GM21360 (cell line): ENCODE measurements at regions not wholly inside any gene's neighbourhood (a gene's known extent, or its start where the extent isn't known, plus 50 kb on each side); places are given as distances from the start of the nearest gene placed in this dataset.
A peak's percentile ranks its signal among the peaks of the same experiment; 100 is the strongest.
"Not testable (repeated sequence)": the region's sequence is repeated elsewhere in the genome, so short reads cannot be mapped to it uniquely, and the experiment has no call there.

Source experiments
- ATAC-seq: cut with Tn5 transposase; IDR thresholded peaks from one replicate; pipeline ENCODE4 v1.9.1; 2021; ENCODE audit warnings: mild to moderate bottlenecking, moderate library complexity; ENCODE audit not compliant: unreplicated experiment

DNA sequence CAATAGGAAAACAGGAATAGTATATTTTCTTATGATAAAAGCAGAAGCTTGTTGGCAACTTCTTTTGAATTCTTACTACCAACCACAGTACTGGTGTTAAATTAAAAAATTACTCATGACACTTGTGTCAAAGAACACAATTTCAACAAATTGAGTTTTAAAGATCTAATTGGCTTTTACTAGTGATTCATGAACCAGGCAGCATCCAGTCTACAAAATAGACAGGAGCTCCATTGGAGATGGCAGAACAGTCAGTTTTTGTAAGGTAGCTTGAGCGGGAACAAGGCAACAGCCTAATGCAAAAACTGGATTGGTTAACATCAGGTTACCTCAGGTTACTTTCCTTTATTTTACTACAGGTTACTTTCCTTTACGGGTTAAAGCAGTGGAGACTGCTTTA is 181.3 kb upstream of the THBS1 start:
- ATAC-seq = no peak

DNA sequence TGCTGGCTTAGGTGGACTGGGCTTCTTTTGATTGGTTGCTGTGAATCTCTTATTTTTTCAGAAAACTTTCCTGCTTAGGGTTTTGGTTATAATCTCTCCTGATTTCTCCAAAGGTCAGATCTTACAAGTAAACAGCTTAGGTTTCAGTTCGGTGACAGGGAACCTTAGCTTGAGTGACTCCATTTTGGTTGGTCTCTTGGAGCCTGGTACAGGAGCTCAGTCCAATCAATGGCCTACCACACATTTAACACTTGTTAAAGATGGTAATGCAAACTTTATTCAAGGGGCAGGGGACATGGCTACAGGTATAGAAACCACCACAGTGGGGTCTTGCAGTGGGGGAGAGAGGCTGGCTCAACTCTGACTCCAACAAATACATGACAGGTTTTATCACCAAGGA is 180.9 kb upstream of the THBS1 start:
- ATAC-seq = no peak

DNA sequence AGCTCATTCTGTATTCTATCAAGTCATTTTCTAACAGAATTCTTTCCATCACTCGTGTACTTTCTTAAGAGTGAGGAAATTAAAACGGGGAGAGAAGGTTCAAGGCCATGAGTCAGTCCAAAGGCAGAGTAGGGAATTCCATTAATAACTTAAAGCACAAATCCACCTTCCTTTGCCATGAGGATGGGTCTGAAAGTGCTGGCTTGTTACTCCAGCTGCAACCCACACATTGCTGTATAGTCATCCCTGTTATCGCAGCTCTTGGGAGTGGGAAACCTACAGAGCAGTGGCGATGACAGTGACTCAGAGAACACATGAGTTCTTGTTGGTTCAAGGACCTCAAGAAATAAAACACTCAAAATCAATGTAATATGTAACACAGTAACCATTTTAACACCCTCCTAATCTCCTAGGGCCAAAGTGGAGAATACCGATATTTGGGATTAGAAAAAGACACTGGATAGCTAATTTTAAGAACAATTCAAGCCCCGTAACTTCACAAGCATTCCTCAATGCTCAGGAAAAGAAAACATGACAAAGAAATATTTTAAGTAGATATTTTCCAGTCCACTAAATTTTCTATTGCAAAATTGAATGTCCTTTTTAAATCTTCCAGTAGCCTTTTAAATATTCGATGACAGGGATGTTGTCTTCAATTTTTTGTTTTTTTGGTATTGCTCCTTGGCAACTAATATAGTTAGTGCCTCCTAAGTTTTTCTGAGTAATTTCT is 179.9 kb upstream of the THBS1 start:
- no peak for ATAC-seq

DNA sequence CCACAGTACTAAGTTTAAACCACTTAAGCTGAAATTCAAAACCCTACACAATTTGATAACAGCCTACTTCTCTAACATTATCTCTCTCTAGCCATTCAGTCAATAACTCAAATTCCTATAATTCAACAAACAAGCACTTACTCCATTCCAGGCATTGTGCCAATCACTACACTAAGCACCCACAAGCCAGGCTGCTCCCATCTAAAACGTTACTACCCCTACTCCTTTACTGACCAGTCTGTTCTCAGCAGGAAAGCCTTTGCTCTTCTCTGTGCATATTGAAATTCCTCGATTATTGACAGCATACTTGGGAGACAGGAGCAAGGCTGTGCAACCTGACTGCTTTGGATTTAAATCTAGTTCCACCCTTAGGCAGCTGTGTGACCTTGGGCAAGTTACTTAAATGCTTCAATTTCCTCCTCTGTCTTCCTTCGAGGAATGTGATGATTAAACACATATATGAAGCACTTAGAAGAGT is 177.2 kb upstream of the THBS1 start:
- ATAC-seq = no peak

DNA sequence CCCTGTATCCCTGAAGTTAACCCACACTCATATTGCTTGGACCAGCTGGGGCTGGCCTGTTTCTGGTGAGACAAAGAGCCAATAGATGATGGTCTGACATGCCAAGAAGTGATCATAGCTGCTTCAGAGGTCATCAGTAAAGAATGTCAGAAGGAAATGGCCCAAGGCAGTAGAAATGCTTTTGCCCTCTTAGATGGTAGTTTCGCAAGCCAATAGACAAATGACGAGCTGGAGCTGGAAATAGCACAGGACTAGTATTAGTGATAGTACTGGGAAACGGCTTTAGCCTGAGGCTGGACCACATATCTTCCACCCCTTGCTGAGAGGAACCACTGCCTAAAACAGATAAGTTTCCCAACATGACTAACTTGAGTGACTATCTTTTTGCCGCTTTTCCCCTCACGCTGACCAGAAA is 176.1 kb upstream of the THBS1 start:
- ATAC-seq = no peak

DNA sequence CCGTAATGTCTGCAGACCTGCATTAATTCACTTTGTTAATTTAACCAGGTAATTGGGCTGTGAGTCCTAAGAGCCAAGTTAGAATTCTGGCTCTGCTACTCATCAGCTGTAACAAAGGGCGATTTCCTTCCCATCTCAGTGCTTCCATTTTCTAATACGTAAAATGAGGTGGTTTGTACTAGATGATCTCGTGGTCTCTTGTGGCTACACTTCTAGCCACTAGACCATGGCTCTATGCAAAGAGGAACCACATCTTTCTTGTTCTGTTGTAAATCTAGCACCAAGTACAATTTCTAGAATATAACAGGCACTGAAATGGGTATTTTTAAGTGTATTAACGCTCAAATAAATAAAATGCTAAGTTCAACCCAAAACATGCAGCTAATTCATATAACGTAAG is 174.4 kb upstream of the THBS1 start:
- ATAC-seq = peak; percentile 78

DNA sequence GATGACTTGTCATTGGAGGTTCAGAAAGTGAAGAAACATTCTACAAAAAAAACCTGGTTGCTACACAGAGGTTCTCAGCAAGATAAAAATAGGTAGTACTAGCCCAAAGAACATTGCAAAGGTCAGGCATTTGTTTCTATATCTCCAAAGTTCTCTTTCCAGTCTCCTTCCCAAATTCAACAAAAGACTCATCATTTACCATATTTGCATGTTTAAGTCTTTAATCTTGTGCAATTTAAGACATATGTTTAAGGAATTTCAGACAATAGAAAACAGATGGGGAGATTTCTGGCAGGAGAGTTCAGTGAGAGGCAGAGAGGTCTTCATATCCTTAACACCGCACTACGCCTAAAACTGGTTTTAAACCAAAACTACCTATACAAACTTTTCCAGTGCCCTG is 173.8 kb upstream of the THBS1 start:
- ATAC-seq = no peak

DNA sequence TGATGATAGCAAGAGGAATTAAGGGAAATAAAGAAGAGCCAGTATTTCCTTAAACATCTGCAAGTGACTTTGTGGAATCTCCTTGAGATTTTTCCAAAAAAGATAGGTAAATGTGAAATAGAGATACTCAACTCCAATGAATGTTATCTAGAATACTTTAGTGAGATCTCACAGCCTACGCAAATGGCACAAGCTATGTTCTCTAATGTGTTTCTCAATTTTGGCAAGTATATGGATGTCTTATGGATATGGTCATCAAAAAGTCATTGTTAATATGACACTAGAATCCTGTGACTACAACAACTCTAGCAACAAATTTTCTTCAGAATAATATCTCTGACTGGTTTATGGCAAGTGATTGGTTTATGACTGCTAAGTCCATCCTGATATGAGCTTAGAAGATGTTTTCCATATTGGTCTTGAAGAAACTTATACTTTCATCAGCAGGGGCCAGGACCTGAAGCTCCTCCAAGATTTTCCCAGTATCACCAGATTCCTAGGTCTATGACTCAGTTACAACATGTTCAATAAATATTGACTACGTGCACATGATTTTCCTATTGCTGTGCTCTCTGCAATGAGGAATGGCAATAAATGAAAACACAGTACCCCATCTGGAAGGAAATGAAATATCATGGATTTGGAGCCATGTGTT is 170.9 kb upstream of the THBS1 start:
- no peak for ATAC-seq

DNA sequence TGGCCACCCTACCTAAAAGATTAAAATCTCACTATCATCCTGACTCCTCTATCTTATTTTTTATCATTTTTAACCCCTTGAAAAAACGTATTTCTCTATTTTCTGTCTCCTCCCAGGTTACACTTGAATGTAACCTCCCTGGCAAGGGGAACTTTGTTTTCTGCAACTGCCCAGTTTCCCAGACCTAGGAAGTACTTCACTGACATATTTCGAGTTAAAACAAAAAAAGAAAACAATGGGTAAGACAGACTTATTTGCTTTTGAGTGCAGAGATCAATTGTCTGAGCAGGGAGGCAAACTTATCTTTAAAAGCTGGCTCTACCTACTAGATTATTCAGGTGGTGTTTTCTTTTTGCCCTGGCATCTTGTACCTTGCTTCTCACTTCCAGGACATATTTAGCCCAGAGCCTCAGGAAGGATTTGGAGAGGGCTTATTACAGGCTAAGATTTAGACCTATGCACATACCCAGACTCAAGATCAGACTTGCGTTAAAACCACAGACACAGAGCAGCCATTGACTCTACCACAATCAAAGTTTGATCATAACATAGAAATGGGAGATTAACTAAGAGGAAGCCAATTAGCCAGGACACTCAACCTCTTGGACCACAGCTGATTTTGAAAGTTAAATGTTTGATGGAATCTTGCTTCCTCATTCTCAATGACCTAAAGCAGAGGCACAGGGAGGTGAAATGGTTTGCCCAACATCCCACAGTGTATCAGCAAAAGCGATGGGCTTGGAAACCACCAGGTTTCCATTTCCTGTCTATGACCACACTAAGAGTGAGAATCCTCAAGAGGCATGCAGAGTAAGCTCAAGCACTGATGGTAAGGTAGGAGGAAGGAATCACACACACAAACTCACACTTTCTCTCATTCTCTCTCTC is 169.5 kb upstream of the THBS1 start:
- ATAC-seq = peak; percentile 92

DNA sequence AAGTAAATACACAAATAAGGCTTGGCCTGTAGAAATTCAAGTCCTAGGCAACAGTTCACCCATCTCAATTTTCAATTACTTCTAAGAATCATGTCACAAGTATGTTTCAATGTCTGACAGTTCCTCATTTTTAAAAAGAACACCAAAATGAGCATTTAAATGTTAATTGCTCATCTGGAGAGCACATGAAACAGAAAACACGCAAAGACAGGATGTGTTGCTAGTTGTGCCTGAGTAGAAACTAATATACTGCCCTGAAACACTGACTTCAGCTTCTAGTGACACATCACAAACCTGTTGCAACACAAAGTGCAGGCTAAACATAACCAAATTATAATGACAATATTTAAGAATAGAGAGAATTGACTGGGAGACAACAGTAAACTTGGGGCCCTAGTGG is 167.3 kb upstream of the THBS1 start:
- ATAC-seq = peak; percentile 68

DNA sequence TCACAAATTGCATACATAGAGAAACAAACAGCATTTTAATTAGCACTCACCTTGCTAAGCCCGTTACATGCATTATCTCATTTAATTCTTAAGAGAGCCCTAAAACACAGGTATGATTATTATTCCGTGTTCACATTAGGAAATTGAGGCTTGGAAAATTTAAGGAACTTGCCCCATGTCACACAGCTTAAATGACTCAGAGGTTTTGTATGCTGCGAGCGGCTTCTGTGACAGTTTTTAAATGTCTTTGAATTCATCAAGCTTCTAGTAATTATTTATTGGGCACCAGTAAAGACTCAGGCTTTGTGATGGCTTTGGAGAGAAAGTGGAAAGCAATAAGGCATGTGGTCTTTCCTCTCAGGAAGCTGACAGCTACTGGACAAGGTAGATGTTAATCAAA is 166.7 kb upstream of the THBS1 start:
- ATAC-seq = no peak

DNA sequence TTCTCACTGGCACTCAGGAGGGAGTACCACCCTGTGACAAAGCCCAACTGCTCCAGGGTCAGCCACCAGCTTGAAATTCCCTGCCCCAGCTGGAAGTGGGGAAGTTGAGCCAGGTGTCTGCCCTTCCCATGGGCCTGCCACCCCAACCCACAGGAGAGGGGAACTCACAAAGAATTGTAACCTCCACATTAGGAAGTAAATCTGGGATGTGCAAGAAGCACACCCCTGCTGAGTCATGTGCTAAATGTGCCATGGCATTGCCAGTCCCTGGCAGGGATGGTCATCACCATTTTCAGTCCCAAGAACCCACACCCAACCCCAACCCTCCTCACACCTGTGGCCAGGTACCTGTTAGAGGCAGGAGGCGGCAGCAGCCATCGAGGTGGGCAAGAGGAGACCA is 165.2 kb upstream of the THBS1 start:
- no peak for ATAC-seq

DNA sequence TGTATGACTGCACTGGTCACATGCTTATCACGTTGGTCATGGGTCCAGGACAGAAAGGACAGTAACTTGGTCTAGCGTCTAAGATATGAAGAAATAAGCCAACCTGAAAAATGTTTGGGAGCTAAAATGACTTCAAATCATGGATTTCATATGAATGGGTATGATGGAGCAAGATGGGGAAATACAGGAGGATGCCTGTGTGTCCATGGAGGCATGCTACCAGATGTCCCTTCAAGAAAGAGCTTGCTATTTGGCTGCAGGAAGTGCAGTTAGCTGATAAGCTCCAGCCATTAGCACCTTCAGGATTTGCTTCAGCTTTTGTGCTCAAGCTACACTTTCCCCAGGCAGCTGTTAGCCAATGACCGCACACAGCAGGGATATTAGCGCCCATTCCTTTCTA is 164.6 kb upstream of the THBS1 start:
- no peak for ATAC-seq

DNA sequence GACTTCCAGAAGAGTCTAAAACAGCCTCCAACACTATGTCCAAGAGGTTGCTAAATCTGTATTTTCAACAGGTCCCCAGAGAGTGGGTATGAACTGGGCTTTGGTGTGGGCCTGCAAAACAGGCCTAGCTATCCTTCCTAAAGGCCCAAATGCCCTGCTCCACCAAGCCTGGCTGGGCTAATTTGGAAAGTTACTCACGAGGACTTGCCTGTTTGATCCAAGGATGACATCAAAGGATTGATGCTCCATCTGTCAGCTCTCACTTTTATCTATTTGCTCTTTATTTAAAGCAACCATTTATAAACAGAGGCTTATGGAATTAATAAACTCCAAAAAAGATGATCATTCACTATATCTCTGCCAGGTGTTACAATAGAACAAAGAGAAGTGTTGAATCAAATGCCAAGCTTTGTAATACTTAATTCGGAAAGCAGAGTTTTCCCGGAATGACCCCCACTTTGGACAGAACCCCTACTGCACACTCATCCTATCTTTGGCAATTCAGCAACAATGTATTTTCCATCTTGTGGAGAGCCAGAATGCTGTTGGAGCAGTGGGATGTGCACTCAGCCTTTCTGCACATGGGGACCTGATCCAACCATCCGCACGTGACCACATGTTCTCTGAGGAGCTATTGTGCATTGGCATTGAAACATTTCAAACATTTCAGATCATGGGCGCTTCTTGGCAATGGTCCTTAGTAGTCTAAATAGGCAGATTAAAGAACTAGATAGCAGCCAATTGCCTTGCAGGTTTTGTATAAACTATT is 163.3 kb upstream of the THBS1 start:
- no peak for ATAC-seq

DNA sequence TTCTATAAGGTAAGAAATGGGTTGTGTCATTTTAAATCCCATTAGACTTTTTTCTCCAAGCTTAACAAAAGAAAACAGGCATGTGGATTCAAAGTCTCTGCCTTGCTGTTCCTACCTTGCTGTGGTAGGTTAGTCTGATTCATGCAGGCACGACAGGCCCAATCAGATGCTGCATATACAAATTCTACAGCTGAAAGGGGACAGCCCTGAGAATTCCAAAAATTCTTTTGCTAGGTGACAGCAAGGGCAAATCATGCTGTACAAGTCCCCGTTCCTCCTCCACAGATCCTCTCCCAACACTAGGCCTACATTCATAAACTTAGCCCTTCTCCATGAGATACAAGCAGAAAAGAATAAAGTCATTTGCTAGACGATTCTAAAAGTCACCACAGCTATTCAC is 161.2 kb upstream of the THBS1 start:
- ATAC-seq = no peak

DNA sequence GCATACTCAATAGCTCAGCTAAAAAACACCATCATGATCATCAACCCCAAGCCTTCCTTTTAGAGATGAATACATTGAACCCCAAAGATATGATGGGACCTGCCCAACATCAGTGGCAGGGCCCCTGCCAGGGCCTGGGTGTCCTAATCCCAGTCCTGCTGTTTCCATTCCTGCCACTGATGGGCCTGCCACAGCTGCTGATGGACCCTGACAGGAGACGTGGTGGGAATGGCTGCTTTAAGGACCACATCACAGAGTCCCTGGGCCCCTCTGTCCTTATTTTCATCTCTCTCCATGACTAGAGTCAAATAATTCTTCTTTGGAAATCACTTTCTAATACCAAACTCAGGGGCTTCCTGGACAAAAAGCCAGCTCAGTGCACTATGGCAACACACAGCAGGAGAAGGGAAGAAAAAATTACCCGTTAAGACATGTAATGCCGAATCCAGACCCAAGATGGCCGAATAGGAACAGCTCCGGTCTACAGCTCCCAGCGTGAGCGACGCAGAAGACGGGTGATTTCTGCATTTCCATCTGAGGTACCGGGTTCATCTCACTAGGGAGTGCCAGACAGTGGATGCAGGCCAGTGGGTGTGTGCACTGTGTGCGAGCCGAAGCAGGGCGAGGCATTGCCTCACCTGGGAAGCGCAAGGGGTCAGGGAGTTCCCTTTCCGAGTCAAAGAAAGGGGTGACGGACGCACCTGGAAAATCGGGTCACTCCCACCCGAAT is 160.6 kb upstream of the THBS1 start:
- ATAC-seq = not testable (repeated sequence)

DNA sequence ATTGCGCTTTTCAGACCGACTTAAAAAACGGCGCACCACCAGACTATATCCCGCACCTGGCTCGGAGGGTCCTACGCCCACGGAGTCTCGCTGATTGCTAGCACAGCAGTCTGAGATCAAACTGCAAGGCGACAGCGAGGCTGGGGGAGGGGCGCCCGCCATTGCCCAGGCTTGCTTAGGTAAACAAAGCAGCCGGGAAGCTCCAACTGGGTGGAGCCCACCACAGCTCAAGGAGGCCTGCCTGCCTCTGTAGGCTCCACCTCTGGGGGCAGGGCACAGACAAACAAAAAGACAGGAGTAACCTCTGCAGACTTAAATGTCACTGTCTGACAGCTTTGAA is 160.1 kb upstream of the THBS1 start:
- ATAC-seq = not testable (repeated sequence)

DNA sequence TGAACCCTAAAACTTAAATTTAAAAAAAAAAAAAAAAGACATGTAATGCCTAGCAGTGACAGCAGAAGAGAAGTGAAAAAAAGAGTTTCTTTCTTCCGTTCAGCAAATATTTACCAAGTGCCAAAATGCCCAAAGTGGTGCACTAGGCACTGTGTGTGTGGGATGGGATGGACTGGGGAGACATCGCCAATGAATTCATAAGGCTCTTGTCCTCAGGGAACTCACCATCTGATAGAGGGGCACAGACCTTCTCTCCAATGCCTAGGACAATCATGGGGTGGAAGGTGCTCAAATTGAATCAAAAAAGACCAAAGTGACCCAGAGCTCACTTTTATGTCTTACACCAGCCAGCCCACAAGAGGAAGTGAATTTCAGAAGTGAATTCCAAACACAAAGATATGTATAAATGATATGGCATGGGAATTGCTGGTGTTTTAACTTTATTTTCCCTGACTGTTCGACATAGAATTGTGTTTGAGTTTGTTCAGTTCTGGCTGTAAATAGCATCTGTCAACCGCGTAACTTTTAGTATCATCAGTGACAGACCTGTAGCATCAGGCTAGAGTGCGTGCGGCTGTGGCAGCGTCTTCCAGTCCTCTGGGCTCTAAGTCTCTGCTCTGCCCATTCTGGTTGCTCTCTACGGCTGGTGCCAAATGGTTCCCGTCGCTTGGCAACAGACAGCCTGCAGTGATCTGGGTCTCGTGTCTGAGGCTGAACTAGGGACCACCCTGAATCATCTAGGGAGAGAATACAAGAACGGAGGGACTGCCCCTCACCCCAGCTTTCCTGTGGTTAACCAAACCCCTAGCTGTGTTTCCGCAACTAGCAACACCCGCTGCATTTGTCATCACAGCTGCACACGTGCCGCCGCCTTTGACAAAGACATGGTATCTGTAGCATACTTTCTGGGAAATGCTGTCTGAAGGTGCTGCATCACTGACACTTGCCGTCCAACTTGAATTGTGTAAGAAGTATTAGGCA is 154.0 kb upstream of the THBS1 start:
- ATAC-seq = peak; percentile 84

DNA sequence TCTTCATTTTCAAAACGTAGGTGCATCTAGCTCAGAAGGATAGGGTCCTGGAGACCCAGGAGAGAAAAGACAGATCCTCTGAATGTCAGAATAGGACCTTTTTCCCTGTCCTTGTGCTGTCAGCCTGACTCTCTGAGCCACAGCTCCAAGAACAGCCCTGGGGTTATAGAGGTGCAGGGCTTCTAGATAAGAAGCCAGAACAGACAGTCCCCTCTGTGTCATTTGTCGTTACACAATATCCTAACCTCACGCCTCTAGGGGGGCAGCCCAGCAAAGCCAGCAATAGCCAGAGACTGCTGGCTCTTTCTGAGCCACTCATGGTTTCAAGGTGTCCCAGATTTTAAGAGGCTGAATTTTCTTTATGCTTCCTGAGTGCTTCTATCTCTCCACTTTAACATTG is 153.2 kb upstream of the THBS1 start:
- ATAC-seq = no peak
